HG02852 (cell line): ENCODE measurements at regions not wholly inside any gene's neighbourhood (a gene's known extent, or its start where the extent isn't known, plus 50 kb on each side); places are given as distances from the start of the nearest gene placed in this dataset.
"Not testable (repeated sequence)": the region's sequence is repeated elsewhere in the genome, so short reads cannot be mapped to it uniquely, and the experiment has no call there.

Source experiments
- ATAC-seq: cut with Tn5 transposase; IDR thresholded peaks from one replicate; pipeline ENCODE4 v1.9.1; 2021; ENCODE audit warnings: mild to moderate bottlenecking, moderate library complexity; ENCODE audit not compliant: unreplicated experiment

DNA sequence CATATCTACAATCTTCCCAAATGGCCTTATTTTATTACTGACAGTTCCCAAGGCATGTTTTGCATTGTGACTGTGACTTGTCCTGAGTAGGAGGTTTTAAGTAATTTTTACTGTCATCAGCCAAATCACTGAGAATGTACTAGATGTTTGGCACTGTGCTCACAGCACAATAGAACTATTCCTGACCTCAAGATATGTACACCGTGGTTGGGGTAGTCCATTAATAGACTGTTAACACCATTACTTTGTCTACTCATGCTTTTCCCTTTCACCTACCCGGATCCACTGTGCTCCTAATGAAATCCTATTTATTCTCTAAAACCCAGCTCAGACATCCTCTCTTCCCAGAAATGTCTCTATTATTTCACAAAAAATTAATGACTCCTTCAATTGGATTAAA, 168.7 kb upstream of the TENM4 start:
- ATAC-seq, result no peak

DNA sequence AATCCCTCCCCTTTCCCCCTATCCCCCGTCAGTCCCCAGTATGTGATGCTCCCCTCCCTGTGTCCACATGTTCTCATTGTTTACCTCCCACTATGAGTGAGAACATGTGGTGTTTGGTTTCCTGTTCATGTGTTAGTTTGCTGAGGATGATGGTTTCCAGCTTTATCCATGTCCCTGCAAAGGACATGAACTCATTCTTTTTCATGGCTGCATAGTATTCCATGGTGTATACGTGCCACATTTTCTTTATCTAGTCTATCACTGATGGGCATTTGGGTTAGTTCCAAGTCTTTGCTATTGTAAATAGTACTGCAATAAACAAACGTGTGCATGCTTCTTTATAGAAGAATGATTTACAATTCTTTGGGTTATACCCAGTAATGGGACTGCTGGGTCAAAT, 165.6 kb upstream of the TENM4 start:
- ATAC-seq, result not testable (repeated sequence)

DNA sequence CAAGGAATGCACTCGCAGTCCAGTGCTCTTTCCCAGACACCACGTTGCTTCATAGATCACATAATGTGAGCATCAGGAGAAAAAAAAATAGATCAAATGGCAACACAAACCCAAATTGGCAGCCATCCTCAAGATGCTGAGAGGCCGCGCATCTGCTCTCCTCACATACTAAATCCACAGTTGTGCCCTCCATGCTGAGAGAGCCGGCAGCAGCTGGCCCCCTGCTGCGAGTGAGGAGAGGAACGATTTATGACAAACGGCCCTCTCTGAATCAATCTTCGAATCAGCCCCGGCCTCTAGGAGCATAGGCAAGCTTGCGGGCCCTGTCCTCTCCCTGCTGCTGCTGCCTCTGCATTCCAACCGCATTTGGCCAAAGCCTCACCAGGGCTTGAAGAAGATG, 159.9 kb upstream of the TENM4 start:
- ATAC-seq, result no peak

DNA sequence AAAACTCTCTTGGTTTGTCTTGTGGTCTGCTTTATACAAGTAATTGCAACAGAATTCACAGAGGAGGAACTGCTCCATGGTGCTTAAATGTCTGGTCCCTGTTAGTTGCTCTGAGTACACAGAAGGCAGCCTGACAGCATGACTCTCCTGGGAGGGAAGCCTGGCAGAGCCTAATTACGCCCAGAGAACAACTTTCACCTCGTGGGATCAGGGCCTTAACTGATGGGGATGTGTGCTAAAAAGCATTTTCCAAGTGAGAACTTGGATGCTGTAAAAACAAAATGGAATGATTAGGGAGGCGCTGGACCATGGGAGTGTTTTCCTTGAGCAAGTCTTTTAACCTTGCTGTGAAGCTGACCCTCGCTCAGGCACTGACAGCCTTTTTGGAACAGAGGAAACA, 154.0 kb upstream of the TENM4 start:
- no peak for ATAC-seq

DNA sequence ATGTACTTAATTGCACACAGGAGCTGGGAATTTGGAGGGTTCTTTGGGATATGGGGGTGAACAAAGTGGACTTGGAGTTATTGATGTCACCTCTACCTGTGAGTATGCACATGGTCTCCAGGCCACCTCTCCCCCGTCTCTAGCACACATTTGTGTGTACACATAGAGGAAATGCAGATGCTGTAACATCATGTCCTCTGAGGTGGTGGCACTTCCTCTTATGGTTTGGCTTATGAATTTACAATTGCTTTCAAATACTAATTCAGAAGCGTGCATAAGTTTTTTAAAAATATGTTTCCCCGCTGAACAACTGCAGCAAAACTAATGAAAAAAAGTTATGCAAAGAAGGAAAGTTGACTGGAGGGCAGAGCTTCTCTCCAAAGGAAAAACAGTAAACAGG, 152.0 kb upstream of the TENM4 start:
- no peak for ATAC-seq

DNA sequence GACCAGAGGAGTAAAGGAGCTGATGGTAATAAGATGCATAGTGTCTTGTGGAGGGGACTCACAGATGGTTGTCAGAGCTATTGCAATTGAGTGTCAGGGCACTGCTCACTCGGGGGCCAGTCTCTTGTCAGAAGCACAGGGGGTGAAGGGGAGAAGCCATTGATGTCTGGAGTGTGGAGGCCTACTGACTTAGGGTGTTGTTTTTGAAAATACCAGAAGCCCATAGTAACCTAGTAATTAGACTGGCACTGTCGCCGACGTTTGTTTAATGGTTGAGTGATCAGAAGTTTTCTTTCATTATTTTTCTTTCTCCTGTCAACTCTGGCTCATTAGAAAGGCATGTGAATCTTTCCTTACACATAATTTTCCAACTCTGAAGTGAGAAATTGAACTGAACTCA, 151.6 kb upstream of the TENM4 start:
- ATAC-seq, result no peak

DNA sequence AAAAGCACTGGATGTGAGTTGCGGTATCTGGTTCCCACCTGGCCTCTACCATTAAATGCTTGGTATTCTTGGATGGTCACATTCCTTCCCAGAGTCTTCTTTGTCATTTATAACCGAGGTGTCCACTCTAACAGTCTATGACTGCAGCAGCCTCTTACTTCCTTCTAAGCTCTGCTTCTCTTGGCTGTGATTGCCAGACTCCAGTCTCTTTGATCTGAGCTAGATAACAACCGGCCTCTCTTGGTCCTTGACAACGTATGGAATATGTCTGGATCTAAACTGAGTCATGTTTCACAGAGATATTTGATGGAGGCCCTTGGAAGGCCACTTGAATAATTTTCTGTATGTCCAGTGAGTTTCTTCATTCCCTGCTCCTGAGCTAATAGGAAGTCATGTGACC, 141.6 kb upstream of the TENM4 start:
- no peak for ATAC-seq

DNA sequence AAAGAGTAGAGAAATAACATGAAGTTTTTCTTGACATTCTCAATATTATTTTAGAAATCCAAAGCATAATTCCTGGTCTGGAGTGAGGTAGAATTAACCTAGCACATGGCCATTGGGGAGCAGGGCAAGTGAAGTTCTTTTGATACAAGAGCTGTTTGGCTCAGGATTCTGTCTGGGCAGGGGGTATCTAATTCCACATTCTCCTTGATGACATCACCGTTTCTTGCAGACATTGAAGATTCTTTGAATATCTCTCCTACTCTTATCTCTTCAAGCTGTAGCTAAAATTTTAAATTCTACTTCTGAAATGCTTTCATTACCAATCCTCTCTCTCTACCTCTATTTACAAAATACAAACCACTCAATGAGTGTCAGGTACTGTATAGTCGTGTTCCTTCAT, 138.2 kb upstream of the TENM4 start:
- no peak for ATAC-seq

DNA sequence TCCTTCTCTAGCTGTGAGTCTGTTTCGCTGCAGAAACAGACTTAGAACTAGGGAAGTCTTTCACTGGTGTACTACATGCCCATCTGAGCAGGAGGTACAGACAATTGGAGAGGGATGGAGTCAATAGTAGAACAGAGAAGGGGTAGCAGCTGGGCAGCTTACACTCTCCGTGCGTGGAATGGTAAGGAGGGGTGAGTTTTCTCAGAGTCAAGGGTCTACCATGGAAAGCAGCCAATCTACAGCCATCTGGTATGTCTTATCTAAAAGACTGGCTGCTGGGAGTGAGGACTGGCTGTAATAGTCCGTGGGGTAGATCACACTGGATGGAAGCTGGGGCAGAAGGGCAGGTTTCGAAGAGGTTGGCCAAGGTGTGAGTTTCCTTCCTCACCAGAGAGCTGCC, 137.3 kb upstream of the TENM4 start:
- no peak for ATAC-seq

DNA sequence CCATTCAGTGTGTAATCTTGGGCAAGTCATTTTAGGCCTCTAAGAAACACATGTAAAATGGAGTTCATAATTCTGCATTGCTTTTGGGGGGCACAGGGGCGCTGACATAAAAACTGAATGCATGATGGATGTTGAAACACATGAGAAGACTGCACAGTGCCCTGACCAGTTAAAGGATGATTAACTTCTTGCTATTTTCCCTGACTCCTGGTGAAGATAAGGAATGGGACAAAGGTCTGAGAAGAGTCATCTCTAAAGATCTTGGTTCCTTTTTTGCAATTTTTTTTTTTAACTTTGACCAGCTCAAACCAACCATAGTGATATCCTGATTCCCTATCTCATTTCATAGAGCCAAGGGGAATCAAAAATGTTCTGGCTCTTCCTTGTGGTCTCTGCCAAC, 134.9 kb upstream of the TENM4 start:
- ATAC-seq, result no peak

DNA sequence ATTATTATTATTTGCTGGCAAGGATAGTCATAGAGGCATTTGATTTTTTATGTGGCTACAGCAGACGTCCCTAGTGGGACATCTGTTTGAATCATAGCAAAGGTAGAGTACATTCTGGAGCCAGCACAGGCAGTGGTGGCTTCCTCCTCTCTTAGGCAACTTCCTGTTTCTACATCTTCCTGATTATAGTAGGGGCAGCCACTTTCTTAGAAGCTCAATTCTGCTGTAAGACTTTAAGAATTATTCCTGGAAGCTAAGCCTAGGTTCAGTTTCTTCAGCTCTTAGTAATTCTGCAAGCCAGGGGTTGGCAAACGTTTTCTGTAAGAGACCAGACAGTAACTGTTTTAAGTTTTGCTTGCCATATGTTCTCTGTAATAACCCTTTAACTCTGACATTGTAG, 129.3 kb upstream of the TENM4 start:
- no peak for ATAC-seq

DNA sequence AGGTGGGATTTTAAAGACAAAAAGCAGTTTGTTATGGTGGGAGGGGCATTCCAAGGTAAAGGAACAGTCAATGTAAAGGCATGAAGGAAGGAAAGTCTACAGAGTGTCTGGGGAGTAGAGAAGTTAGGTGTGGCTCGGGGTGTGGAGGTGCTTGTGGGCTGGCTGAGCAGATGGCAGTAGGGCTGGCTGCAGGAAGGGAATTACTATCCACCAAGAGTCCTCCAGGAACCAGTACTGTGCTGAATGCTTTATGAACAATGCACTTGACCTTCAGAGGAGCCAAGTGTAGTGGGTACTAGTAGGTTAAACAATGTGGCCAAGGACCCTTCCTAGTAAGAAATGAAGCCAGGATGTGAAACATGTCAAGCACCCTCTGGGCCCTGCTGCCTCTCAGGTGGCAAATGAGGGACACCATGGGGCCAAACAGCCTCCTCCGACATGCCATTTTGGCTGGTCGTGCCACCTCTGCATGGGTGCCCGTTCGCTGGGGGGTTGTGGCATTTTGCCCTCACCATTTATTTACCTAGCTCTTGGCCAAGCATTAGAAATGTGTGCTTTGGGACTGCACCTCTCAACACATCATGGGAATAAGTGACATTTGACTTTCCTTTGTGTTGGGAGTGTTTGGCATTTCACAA, 123.6 kb upstream of the TENM4 start:
- ATAC-seq, result no peak

DNA sequence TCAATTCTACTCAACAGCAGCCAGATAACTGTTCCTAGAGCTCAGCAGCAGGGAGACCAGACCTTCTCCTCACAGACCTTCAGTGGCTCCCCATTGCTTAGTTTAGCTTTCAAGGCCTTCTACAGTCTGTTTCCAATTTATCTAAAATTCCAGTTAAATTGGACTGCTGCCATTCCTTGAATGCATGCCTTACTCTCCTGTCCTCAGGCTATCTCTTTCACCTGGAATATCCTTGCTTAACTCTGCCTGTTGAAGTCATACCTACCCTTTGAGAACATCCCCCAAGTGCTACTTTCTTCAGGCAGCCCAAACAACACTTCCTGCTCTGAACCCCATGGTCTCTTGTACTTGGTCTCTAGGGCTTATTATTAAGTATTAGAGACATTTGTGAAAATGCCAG, 120.7 kb upstream of the TENM4 start:
- ATAC-seq, result no peak

DNA sequence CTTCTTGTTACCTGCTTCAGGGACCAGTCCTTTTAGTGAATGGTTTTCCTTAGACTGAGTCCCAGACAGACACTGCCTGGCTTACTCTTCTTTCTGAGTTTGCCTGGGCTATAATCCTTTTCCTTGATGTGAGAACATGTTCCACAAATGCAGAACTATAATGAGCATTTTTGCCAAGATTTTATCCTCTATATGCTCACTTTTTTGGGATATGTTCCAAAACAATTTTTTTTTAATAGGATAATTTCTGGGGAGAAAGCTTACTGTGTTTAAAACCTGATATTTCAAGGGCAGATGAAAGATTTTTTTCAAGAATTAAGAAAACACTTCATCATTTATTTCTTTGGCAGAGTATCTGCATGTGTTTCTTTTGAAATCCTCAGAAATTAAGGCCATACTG, 110.0 kb upstream of the TENM4 start:
- no peak for ATAC-seq

DNA sequence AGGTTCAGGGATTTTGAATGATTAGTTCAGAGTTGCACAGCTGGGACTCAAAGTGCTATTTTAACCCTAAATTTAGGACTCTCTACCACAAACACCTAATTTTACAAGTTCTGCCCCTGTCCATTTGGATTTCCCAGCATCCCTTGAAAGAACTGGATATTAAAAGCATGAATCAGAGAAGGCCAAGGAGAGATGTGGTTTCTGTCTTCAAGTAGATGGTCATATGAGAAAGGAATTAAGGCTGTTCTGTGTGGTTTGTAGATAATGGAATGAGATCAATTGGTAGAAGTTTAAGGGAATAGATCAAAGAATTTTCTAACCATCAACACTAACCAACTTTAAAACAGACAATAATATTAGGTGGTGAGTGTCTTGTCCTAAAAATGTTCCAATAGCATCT, 106.4 kb upstream of the TENM4 start:
- no peak for ATAC-seq

DNA sequence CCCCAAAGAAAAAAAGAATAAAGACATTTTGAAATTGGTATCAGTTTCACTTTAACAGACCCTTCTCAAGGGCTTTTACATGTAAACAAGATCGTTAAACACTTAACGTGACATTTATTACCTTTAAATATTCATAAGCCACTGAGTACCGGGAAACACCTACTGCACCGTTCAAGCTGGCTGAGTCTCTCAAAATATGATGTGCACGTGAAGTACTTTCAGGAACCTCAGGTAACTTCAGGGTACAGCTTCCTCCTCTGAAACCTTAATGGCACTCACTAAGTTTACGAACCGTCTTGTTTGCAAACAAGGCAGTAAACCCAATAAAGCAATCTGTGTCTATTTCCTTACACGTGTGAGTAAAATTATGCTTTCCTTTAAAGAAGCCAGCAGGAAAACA, 105.5 kb upstream of the TENM4 start:
- ATAC-seq, result no peak

DNA sequence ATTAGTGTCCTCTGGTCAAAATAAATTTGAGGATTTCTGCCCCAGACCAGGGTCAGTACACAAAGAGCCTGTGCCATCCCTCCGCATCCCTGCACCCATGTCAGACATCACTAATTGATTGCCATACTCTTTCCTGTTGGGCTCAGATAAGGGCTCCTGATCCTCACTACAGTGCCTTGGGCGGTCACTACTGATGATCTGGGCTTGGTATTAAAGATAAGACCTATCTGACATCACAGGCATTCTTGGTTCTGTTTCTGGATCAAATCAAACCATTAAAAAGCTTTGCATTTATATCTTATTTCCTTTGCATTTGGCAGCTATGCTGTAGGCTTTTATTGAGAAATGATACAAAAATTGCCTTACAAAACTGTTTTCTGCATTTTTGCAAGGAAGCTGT, 103.5 kb upstream of the TENM4 start:
- no peak for ATAC-seq

DNA sequence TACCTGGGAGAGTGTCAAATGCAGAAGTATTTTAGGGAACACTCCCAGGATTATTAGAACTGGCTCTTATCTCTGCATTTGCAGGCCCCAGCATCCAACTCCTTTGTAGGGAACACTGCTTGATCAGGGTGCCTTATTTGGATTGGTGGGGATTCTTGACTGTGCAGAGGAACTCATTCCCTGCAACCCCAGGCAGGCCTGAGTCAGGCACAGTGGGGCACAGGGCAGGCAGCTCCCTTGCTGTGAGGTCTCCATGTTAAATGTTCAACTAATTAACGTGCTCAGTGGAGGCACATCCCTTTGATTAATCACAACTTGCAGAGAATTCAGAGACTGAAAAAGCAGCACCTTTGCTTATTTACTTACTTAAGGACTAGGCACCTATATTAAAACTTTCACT, 102.3 kb upstream of the TENM4 start:
- no peak for ATAC-seq

DNA sequence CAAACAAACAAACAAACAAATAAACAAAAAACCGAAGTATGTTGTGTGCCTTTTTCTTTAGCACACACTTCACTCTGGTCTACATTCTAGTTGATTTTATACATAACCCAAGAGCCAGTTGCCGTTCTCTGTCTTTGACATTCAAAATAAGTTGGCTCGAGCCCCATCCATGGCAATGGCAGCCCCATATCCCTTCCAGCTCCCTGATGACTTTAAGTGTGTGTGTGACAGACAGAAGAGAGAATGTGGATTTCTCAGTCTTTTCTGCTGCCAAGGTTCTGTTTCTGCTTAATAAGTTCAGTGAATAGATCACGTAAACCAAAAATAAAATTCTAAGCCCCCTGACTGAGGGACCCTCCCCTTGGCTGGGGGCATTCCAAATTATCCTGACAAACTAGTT, 100.6 kb upstream of the TENM4 start:
- ATAC-seq, result no peak

DNA sequence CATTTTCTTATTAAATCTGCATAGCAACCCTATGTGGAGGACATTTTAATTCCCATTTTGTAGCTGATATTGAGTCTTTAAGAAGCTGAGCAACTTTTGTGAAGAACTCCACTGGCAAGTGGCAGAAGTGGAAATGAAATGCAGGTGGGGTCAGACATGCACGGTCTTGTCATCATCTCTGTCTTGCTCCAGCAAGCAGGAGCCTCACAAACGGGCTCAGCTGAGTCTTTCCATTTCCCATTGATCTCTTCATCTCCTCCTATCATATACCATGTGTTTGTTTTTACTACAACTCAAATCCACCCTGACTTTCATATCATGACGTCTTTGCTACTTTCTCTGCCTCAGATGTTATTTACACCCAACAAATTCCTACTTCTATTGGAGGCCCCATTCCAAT, 97.9 kb upstream of the TENM4 start:
- ATAC-seq, result no peak

DNA sequence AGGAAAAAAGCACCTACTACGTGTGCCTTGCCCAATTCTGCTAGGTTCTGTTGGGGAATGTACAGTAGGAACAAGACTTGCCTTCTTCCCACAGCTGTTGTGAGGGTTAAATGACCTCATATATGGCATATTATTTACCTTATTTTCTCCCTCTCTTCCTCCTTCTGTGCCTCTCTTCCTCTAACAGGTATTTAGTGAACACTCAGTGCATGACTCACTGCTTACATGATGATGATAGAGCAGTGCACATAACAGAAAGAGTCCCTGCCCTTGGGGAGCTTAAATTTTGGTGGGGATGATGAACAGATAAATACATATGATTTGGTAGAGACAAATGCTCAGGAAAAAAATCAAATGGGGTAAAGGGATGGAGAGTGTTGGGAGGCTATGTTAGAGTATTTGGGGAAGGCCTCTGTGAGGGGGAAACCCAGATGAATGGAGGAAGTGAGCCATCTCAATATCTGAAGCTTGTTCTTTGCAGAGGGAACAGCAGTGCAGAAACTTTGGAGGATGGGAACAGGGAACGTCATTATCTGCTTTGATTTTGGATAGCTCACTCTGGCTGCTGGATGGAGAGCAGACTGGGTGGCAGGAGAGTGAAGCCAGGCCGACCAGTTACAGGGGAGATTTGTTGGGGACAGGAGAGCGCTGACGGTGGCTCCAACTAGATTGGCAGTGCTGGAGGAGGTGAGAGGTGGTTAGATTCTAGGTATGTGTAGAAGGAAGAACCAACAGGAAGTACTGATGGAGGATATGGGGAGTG, 95.5 kb upstream of the TENM4 start:
- ATAC-seq, result no peak

DNA sequence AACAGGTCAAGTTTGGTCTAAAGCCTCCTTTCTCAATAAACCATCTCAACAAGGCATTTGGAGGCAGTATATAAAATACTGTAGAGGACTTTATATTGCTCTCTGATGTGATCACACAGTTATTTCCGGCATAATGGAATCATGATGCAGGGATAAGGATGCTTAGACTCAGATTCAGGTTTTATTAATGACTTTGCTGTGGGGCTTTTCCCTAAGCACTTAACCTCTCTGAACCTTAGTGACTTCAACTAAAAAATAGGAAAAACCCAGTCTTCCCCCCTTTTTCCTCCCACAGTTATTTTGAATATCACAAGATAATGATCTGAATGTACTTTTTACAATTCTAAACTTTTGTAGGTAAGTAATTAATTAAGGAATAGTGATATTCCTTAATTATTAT, 94.8 kb upstream of the TENM4 start:
- no peak for ATAC-seq

DNA sequence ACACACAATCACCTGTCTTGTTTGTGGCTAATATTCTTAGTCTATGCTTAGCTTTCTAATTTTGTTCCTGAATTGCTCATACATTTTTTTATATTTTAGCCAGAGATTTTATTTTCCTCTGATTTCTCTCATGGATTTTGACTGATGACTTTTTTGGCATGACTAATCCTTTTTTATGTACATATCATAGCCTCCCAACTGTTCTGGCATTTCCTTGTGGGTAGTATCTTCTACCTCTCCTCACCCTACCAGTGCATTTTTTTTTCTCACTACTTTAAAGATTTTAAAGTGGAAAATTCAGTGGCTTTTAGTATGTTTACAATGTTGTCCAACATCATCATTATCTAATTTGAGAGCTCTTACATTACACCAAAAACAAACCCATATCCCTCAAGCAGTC, 84.4 kb upstream of the TENM4 start:
- ATAC-seq, result no peak
